UCSD-AML1 (cell line): ENCODE measurements at regions not wholly inside any gene's neighbourhood (a gene's known extent, or its start where the extent isn't known, plus 50 kb on each side); places are given as distances from the start of the nearest gene placed in this dataset.
"Not testable (repeated sequence)": the region's sequence is repeated elsewhere in the genome, so short reads cannot be mapped to it uniquely, and the experiment has no call there.

Experiments used
- DNase-seq: peaks from one replicate; lab custom pipeline; 2025; ENCODE audit not compliant: unreplicated experiment; lab: John Stamatoyannopoulos, UW

GRCh38 chr3:20842594-20843436 is 656.8 kb upstream of the SGO1 start:
- DNase-seq, result no peak

- no peak for DNase-seq
Observed at GRCh38 chr3:20842002-20842401, 656.0 kb upstream of the SGO1 start.

- no peak for DNase-seq
Observed at GRCh38 chr3:20837676-20838302, 651.8 kb upstream of the SGO1 start.

GRCh38 chr3:20836801-20837200 is 650.8 kb upstream of the SGO1 start:
- no peak for DNase-seq

- DNase-seq, result no peak
Observed at GRCh38 chr3:20832963-20833362, 647.0 kb upstream of the SGO1 start.

- no peak for DNase-seq
Observed at GRCh38 chr3:20822251-20822650, 636.2 kb upstream of the SGO1 start.

- not testable (repeated sequence) for DNase-seq
Observed at GRCh38 chr3:20820872-20821271, 634.9 kb upstream of the SGO1 start.

GRCh38 chr3:20811631-20812030 is 625.6 kb upstream of the SGO1 start:
- no peak for DNase-seq

GRCh38 chr3:20811006-20811405 is 625.0 kb upstream of the SGO1 start:
- no peak for DNase-seq

GRCh38 chr3:20810555-20810954 is 624.5 kb upstream of the SGO1 start:
- no peak for DNase-seq

- DNase-seq, result no peak
Observed at GRCh38 chr3:20809356-20809755, 623.4 kb upstream of the SGO1 start.

GRCh38 chr3:20808864-20809263 is 622.9 kb upstream of the SGO1 start:
- no peak for DNase-seq

GRCh38 chr3:20798666-20799065 is 612.7 kb upstream of the SGO1 start:
- no peak for DNase-seq

GRCh38 chr3:20787005-20787404 is 601.0 kb upstream of the SGO1 start:
- DNase-seq, result no peak

- no peak for DNase-seq
Observed at GRCh38 chr3:20776692-20777091, 590.7 kb upstream of the SGO1 start.

GRCh38 chr3:20776286-20776685 is 590.3 kb upstream of the SGO1 start:
- DNase-seq, result no peak

GRCh38 chr3:20773320-20773984 is 587.4 kb upstream of the SGO1 start:
- DNase-seq, result no peak

- DNase-seq, result no peak
Observed at GRCh38 chr3:20772869-20773268, 586.9 kb upstream of the SGO1 start.

GRCh38 chr3:20769430-20769829 is 583.4 kb upstream of the SGO1 start:
- no peak for DNase-seq

- no peak for DNase-seq
Observed at GRCh38 chr3:20760981-20761380, 575.0 kb upstream of the SGO1 start.

GRCh38 chr3:20752416-20752815 is 566.4 kb upstream of the SGO1 start:
- no peak for DNase-seq

- no peak for DNase-seq
Observed at GRCh38 chr3:20751296-20751695, 565.3 kb upstream of the SGO1 start.
